H9 (cell line): ENCODE measurements at regions not wholly inside any gene's neighbourhood (a gene's known extent, or its start where the extent isn't known, plus 50 kb on each side); places are given as distances from the start of the nearest gene placed in this dataset.
A peak's percentile ranks its signal among the peaks of the same experiment; 100 is the strongest.

ENCODE experiments used
- DNase-seq: peaks from one replicate; pipeline ENCODE4 v3.0.0-alpha.2; 2017
- H2AFZ ChIP-seq: one replicate; pipeline ENCODE4 v1.6.1; 2013; ENCODE audit warnings: mild to moderate bottlenecking, low read length, control low read depth, moderate library complexity
- H2AK5ac ChIP-seq: 2 replicates; pipeline ENCODE4 v1.6.1; 2013; ENCODE audit warnings: low read length, control low read depth, mixed read lengths; ENCODE audit not compliant: insufficient read length
- H2BK120ac ChIP-seq: one replicate; pipeline ENCODE4 v1.6.1; 2013; ENCODE audit warnings: low read depth, mild to moderate bottlenecking, low read length, control low read depth, inconsistent platforms; ENCODE audit not compliant: poor library complexity, severe bottlenecking
- H2BK12ac ChIP-seq: 2 replicates; pipeline ENCODE4 v1.6.1; 2013; ENCODE audit warnings: low read length, control low read depth, mixed read lengths, low read depth; ENCODE audit not compliant: insufficient read length
- H2BK15ac ChIP-seq: 2 replicates; pipeline ENCODE4 v1.6.1; 2013; ENCODE audit warnings: low read depth, low read length, control low read depth
- H2BK20ac ChIP-seq: one replicate; pipeline ENCODE4 v1.6.1; 2013; ENCODE audit warnings: low read depth, mild to moderate bottlenecking, low read length, control low read depth, inconsistent platforms; ENCODE audit not compliant: poor library complexity, severe bottlenecking
- H2BK5ac ChIP-seq: 2 replicates; pipeline ENCODE4 v1.6.1; 2013; ENCODE audit warnings: low read length, control low read depth, mixed read lengths; ENCODE audit not compliant: insufficient read length
- H3K14ac ChIP-seq: 2 replicates; pipeline ENCODE4 v1.6.1; 2013; ENCODE audit warnings: low read length, control low read depth; ENCODE audit not compliant: insufficient read depth
- H3K18ac ChIP-seq: 2 replicates; pipeline ENCODE4 v1.6.1; 2013; ENCODE audit warnings: low read depth, mild to moderate bottlenecking, mixed read lengths, low read length, control low read depth; ENCODE audit not compliant: insufficient read length
- H3K23ac ChIP-seq: 2 replicates; pipeline ENCODE4 v1.6.1; 2013; ENCODE audit warnings: low read length, control low read depth, mixed read lengths, low read depth; ENCODE audit not compliant: insufficient read length
- H3K23me2 ChIP-seq: 2 replicates; pipeline ENCODE4 v1.6.1; 2013; ENCODE audit warnings: low read depth, mild to moderate bottlenecking, mixed read lengths, low read length, control low read depth; ENCODE audit not compliant: insufficient read length, poor library complexity, severe bottlenecking
- H3K27ac ChIP-seq: 2 replicates; pipeline ENCODE4 v1.5.1; 2013; ENCODE audit warnings: low read length, control low read depth, mixed read lengths, low read depth; ENCODE audit not compliant: insufficient read length
- H3K27me3 ChIP-seq: 2 replicates; pipeline ENCODE4 v1.6.1; 2013; ENCODE audit warnings: low read length, control low read depth, inconsistent platforms; ENCODE audit not compliant: insufficient read depth
- H3K4ac ChIP-seq: 2 replicates; pipeline ENCODE4 v1.6.1; 2013; ENCODE audit warnings: low read depth, mild to moderate bottlenecking, control low read depth, inconsistent platforms, low read length, moderate library complexity
- H3K4me1 ChIP-seq: 2 replicates; pipeline ENCODE4 v1.6.1; 2013; ENCODE audit warnings: low read length, control low read depth, inconsistent platforms; ENCODE audit not compliant: insufficient read depth
- H3K4me2 ChIP-seq: 2 replicates; pipeline ENCODE4 v1.6.1; 2013; ENCODE audit warnings: low read length, control low read depth, mixed read lengths; ENCODE audit not compliant: insufficient read length, insufficient read depth
- H3K56ac ChIP-seq: 2 replicates; pipeline ENCODE4 v1.6.1; 2013; ENCODE audit warnings: low read depth, mild to moderate bottlenecking, mixed read lengths, low read length, control low read depth; ENCODE audit not compliant: insufficient read length
- H3K79me1 ChIP-seq: 2 replicates; pipeline ENCODE4 v1.6.1; 2013; ENCODE audit warnings: low read depth, mild to moderate bottlenecking, moderate library complexity, low read length, control low read depth, inconsistent platforms; ENCODE audit not compliant: insufficient read depth, poor library complexity, severe bottlenecking
- H3K79me2 ChIP-seq: 2 replicates; pipeline ENCODE4 v1.6.1; 2013; ENCODE audit warnings: low read length, control low read depth, inconsistent platforms; ENCODE audit not compliant: insufficient read depth
- H3K9ac ChIP-seq: 2 replicates; pipeline ENCODE4 v1.6.1; 2013; ENCODE audit warnings: low read length, control low read depth, mixed read lengths; ENCODE audit not compliant: insufficient read length; ENCODE audit errors: extremely low read depth
- H3K9me3 ChIP-seq: one replicate; pipeline ENCODE4 v1.6.1; 2013; ENCODE audit warnings: low read depth, low read length, inconsistent platforms; ENCODE audit not compliant: control insufficient read depth
- H3T11ph ChIP-seq: one replicate; pipeline ENCODE4 v1.6.1; 2013; ENCODE audit warnings: mild to moderate bottlenecking, low read length, control low read depth, inconsistent platforms
- H4K20me1 ChIP-seq: one replicate; pipeline ENCODE4 v1.6.1; 2013; ENCODE audit not compliant: control insufficient read depth, insufficient read length, insufficient read depth
- H4K5ac ChIP-seq: 2 replicates; pipeline ENCODE4 v1.6.1; 2013; ENCODE audit warnings: low read depth, mild to moderate bottlenecking, mixed read lengths, low read length, control low read depth; ENCODE audit not compliant: insufficient read length
- H4K8ac ChIP-seq: replicated peaks from 2 replicates; pipeline ENCODE4 v1.6.1; 2013; ENCODE audit warnings: low read length, control low read depth, mixed read lengths, low read depth; ENCODE audit not compliant: insufficient read length
- H4K91ac ChIP-seq: 2 replicates; pipeline ENCODE4 v1.6.1; 2013; ENCODE audit warnings: low read depth, mild to moderate bottlenecking, moderate library complexity, mixed read lengths, low read length, control low read depth; ENCODE audit not compliant: insufficient read length
- H3K27ac Mint-ChIP-seq, 3 experiments: 2 replicates in 2 of 3; 3 replicates in 1 of 3; pipeline ENCODE4 v1.8.0; 2020 to 2021; ENCODE audit warnings: mixed read lengths in 3 of 3, mild to moderate bottlenecking in 1 of 3, moderate library complexity in 1 of 3
- H3K27me3 Mint-ChIP-seq: 2 replicates; pipeline ENCODE4 v1.8.0; 2021; ENCODE audit warnings: low read depth, mild to moderate bottlenecking, moderate library complexity, mixed read lengths
- H3K36me3 Mint-ChIP-seq, 3 experiments: 2 replicates in 2 of 3; 3 replicates in 1 of 3; pipeline ENCODE4 v1.8.0; 2020 to 2021; ENCODE audit warnings: low read depth in 3 of 3, mixed read lengths in 3 of 3; ENCODE audit not compliant: insufficient read depth in 1 of 3
- H3K4me1 Mint-ChIP-seq, 2 experiments: 2 replicates each; pipeline ENCODE4 v1.8.0; 2020; ENCODE audit warnings: mixed read lengths in 2 of 2
- H3K4me3 Mint-ChIP-seq, 2 experiments: 2 replicates in 1 of 2; 3 replicates in 1 of 2; pipeline ENCODE4 v1.8.0; 2020 to 2021; ENCODE audit warnings: mild to moderate bottlenecking in 2 of 2, mixed read lengths in 2 of 2, moderate library complexity in 1 of 2
- H3K9me3 Mint-ChIP-seq, 2 experiments: 2 replicates in 1 of 2; 3 replicates in 1 of 2; pipeline ENCODE4 v1.8.0; 2020; ENCODE audit warnings: mild to moderate bottlenecking in 2 of 2, mixed read lengths in 2 of 2, moderate library complexity in 1 of 2
- WGBS: extraction: QIAGEN DNeasy Blood & Tissue Kit; methylation state at CpG from one replicate; pipeline ENCODE4 v1.1.7; 2013; ENCODE audit warnings: missing lambda C conversion rate, low lambda C conversion rate, mixed read lengths; ENCODE audit not compliant: insufficient read length; ENCODE audit errors: extremely low coverage; 5-methylcytosine and 5-hydroxymethylcytosine counted together
- TF ChIP-seq, protein P1 (sequence below): fragments of 200-600 bp; sonication (generic); conservative IDR thresholded peaks from 3 replicates; pipeline ENCODE4 v1.8.0; 2021; ENCODE audit warnings: antibody characterized with exemption, mild to moderate bottlenecking

- Histone ChIP-seq H3K23ac (no peak overlapping the region), H3K4ac (no peak overlapping the region), H2AK5ac (peak overlapping the region; percentile 71), H4K20me1 (no peaks in the 10 kb centered on the region), H4K91ac (no peak overlapping the region), H3K9me3 (no peaks in the 10 kb centered on the region), H4K5ac (no peak overlapping the region), H3T11ph (no peak overlapping the region), H3K9ac (no peak overlapping the region), H3K4me1 (peaks cover 10% of the 10 kb centered on the region; the same call in 1 of the 2 replicates), H3K23me2 (no peaks in the 10 kb centered on the region), H2BK120ac (no peak overlapping the region), H2BK5ac (no peak overlapping the region), H3K18ac (no peak overlapping the region), H3K56ac (no peak overlapping the region), H3K79me1 (no peaks in the 10 kb centered on the region), H3K14ac (no peak overlapping the region), H2BK20ac (no peak overlapping the region), H2BK12ac (no peak overlapping the region), H2AFZ (no peak overlapping the region), H3K4me2 (no peak overlapping the region), H2BK15ac (no peak overlapping the region), H4K8ac (no peak overlapping the region), H3K27me3 (no peaks in the 10 kb centered on the region), H3K79me2 (no peaks in the 10 kb centered on the region), H3K27ac (no peak overlapping the region)
- no peak overlapping the region for H3K27ac Mint-ChIP-seq
- no peak for DNase-seq
- no CpG with 5 or more reads among the region's 4 CpGs for WGBS
- H3K4me3 Mint-ChIP-seq = no peak overlapping the region
- H3K36me3 Mint-ChIP-seq = peaks cover 0 to 16% (median 4%) of the 10 kb centered on the region in 3 experiments; a peak in 5 of 7 replicates
- H3K9me3 Mint-ChIP-seq = no peaks in the 10 kb centered on the region; a peak in 1 of 5 replicates
- peaks cover 32 to 44% of the 10 kb centered on the region in 2 experiments for H3K4me1 Mint-ChIP-seq
- TF ChIP-seq, protein P1, sequence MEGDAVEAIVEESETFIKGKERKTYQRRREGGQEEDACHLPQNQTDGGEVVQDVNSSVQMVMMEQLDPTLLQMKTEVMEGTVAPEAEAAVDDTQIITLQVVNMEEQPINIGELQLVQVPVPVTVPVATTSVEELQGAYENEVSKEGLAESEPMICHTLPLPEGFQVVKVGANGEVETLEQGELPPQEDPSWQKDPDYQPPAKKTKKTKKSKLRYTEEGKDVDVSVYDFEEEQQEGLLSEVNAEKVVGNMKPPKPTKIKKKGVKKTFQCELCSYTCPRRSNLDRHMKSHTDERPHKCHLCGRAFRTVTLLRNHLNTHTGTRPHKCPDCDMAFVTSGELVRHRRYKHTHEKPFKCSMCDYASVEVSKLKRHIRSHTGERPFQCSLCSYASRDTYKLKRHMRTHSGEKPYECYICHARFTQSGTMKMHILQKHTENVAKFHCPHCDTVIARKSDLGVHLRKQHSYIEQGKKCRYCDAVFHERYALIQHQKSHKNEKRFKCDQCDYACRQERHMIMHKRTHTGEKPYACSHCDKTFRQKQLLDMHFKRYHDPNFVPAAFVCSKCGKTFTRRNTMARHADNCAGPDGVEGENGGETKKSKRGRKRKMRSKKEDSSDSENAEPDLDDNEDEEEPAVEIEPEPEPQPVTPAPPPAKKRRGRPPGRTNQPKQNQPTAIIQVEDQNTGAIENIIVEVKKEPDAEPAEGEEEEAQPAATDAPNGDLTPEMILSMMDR = no peak
- no peaks in the 10 kb centered on the region for H3K27me3 Mint-ChIP-seq
Measured at GRCh38 chr20:39897781-39898466, 791.1 kb downstream of the MAFB start.
